Activated naive CD4-positive, alpha-beta T cell treated with anti-CD3 and anti-CD28 coated beads, Interleukin-2, amount 50 U/mL, for 72 hours (primary cell): ENCODE measurements at regions not wholly inside any gene's neighbourhood (a gene's known extent, or its start where the extent isn't known, plus 50 kb on each side); places are given as distances from the start of the nearest gene placed in this dataset.
"Not testable (repeated sequence)": the region's sequence is repeated elsewhere in the genome, so short reads cannot be mapped to it uniquely, and the experiment has no call there.

Experiments
- ATAC-seq, 2 donors: fragments of 150-1000 bp; cut with Tn5 transposase; 2 replicates each; pipeline ENCODE4 v1.10.0; 2021; ENCODE audit warnings: mild to moderate bottlenecking in 2 of 2, moderate library complexity in 2 of 2
- DNase-seq, 2 donors: peaks; one replicate each; pipeline ENCODE4 v3.0.0; 2021 to 2022; ENCODE audit warnings: low spot score in 2 of 2
- H3K27ac Mint-ChIP-seq, 2 donors: one replicate each; pipeline ENCODE4 v1.8.0; 2022; ENCODE audit warnings: mild to moderate bottlenecking in 2 of 2, mixed read lengths in 2 of 2
- H3K36me3 Mint-ChIP-seq, 2 donors: one replicate each; pipeline ENCODE4 v1.8.0; 2022; ENCODE audit warnings: mixed read lengths in 2 of 2
- H3K9me3 Mint-ChIP-seq, 2 donors: one replicate each; pipeline ENCODE4 v1.8.0; 2022; ENCODE audit warnings: mixed read lengths in 2 of 2

- ATAC-seq: no peak
Observed at GRCh38 chr17:62322313-62322712, 58.0 kb upstream of the EFCAB3 start.

GRCh38 chr17:62321451-62321850, 58.9 kb upstream of the EFCAB3 start:
- Mint-ChIP-seq H3K36me3 (no peaks in the 10 kb centered on the region), H3K9me3 (no peaks in the 10 kb centered on the region), H3K27ac (no peak overlapping the region)
- no peak for DNase-seq
- ATAC-seq: no peak

More at GRCh38 chr17:62322313-62322712, 58.0 kb upstream of the EFCAB3 start:
- no peaks in the 10 kb centered on the region for H3K9me3 Mint-ChIP-seq
- H3K27ac Mint-ChIP-seq: no peak overlapping the region
- no peak for DNase-seq
- H3K36me3 Mint-ChIP-seq: no peaks in the 10 kb centered on the region

GRCh38 chr17:62319846-62320245, 60.5 kb upstream of the EFCAB3 start:
- H3K9me3 Mint-ChIP-seq: no peaks in the 10 kb centered on the region
- no peak for DNase-seq
- no peak overlapping the region for H3K27ac Mint-ChIP-seq
- no peak for ATAC-seq
- no peaks in the 10 kb centered on the region for H3K36me3 Mint-ChIP-seq

GRCh38 chr17:62309396-62309795, 71.0 kb upstream of the EFCAB3 start:
- ATAC-seq (no peak), DNase-seq (no peak)
- no peak overlapping the region for H3K27ac Mint-ChIP-seq
- no peaks in the 10 kb centered on the region for H3K36me3 Mint-ChIP-seq
- peaks cover 3 to 4% of the 10 kb centered on the region in 2 donors for H3K9me3 Mint-ChIP-seq

- Mint-ChIP-seq H3K36me3 (no peaks in the 10 kb centered on the region), H3K9me3 (peaks cover 3 to 4% of the 10 kb centered on the region in 2 donors), H3K27ac (no peak overlapping the region)
- ATAC-seq: no peak
- DNase-seq: no peak
Observed at GRCh38 chr17:62307196-62307595, 73.2 kb upstream of the EFCAB3 start.

GRCh38 chr17:62303476-62303875, 76.9 kb upstream of the EFCAB3 start:
- no peak for ATAC-seq
- no peak for DNase-seq
- Mint-ChIP-seq H3K27ac (no peak overlapping the region), H3K9me3 (peaks cover 4 to 6% of the 10 kb centered on the region in 2 donors), H3K36me3 (peaks cover 0 to 5% of the 10 kb centered on the region in 2 donors)

- no peak for DNase-seq
- H3K36me3 Mint-ChIP-seq: peaks cover 0 to 5% of the 10 kb centered on the region in 2 donors
- H3K9me3 Mint-ChIP-seq: peaks cover 4 to 6% of the 10 kb centered on the region in 2 donors
- no peak for ATAC-seq
- H3K27ac Mint-ChIP-seq: no peak overlapping the region
Observed at GRCh38 chr17:62300697-62301096, 79.7 kb upstream of the EFCAB3 start.

GRCh38 chr17:62275290-62275689, 105.1 kb upstream of the EFCAB3 start:
- not testable (repeated sequence) for H3K9me3 Mint-ChIP-seq, H3K36me3 Mint-ChIP-seq, H3K27ac Mint-ChIP-seq, DNase-seq, ATAC-seq

GRCh38 chr17:62268361-62268760, 112.0 kb upstream of the EFCAB3 start:
- DNase-seq, ATAC-seq, H3K36me3 Mint-ChIP-seq, H3K9me3 Mint-ChIP-seq, H3K27ac Mint-ChIP-seq: not testable (repeated sequence)

- H3K36me3 Mint-ChIP-seq, H3K27ac Mint-ChIP-seq, ATAC-seq, DNase-seq, H3K9me3 Mint-ChIP-seq: not testable (repeated sequence)
Observed at GRCh38 chr17:62264974-62265373, 115.4 kb upstream of the EFCAB3 start.

- not testable (repeated sequence) for ATAC-seq, H3K27ac Mint-ChIP-seq, H3K9me3 Mint-ChIP-seq, H3K36me3 Mint-ChIP-seq, DNase-seq
Observed at GRCh38 chr17:62255791-62256190, 124.6 kb upstream of the EFCAB3 start.

GRCh38 chr17:62242076-62242475, 138.3 kb upstream of the EFCAB3 start:
- ATAC-seq, H3K27ac Mint-ChIP-seq, DNase-seq, H3K9me3 Mint-ChIP-seq, H3K36me3 Mint-ChIP-seq: not testable (repeated sequence)

GRCh38 chr17:62239569-62239968, 140.8 kb upstream of the EFCAB3 start:
- H3K36me3 Mint-ChIP-seq, DNase-seq, H3K27ac Mint-ChIP-seq, H3K9me3 Mint-ChIP-seq, ATAC-seq: not testable (repeated sequence)

- not testable (repeated sequence) for ATAC-seq, H3K9me3 Mint-ChIP-seq, H3K36me3 Mint-ChIP-seq, H3K27ac Mint-ChIP-seq, DNase-seq
Observed at GRCh38 chr17:62238551-62239338, 141.6 kb upstream of the EFCAB3 start.

- H3K36me3 Mint-ChIP-seq, H3K9me3 Mint-ChIP-seq, ATAC-seq, H3K27ac Mint-ChIP-seq, DNase-seq: not testable (repeated sequence)
Observed at GRCh38 chr17:62233822-62234481, 146.4 kb upstream of the EFCAB3 start.

- ATAC-seq, H3K36me3 Mint-ChIP-seq, DNase-seq, H3K27ac Mint-ChIP-seq, H3K9me3 Mint-ChIP-seq: not testable (repeated sequence)
Observed at GRCh38 chr17:62231293-62231692, 149.1 kb upstream of the EFCAB3 start.

GRCh38 chr17:62226610-62227240, 153.6 kb upstream of the EFCAB3 start:
- H3K36me3 Mint-ChIP-seq, H3K9me3 Mint-ChIP-seq: not testable (repeated sequence)

More at GRCh38 chr17:62226610-62227240, 153.6 kb upstream of the EFCAB3 start:
- not testable (repeated sequence) for H3K27ac Mint-ChIP-seq, ATAC-seq
- peak in 1 of 2 donors; percentile 9 for DNase-seq
